Tibial nerve (tissue), 4 donors: ENCODE measurements at regions not wholly inside any gene's neighbourhood (a gene's known extent, or its start where the extent isn't known, plus 50 kb on each side); places are given as distances from the start of the nearest gene placed in this dataset.

Experiments used
- CTCF ChIP-seq, 5 experiments: fragments of 200-600 bp in 3 of 5; fragments of 450-650 bp in 2 of 5; sonication (generic) in 3 of 5; IDR thresholded peaks; one replicate each; pipeline ENCODE4 v1.5.1; 2016 to 2019; ENCODE audit warnings: antibody characterized with exemption in 5 of 5, mild to moderate bottlenecking in 3 of 5, moderate library complexity in 2 of 5
- EP300 ChIP-seq, 2 donors: sonication (generic); formaldehyde crosslinking; IDR thresholded peaks; one replicate each; pipeline ENCODE4 v1.6.1; 2017; ENCODE audit warnings: antibody characterized with exemption in 2 of 2, mild to moderate bottlenecking in 1 of 2
- POLR2A ChIP-seq, 2 donors: fragments of 450-650 bp; IDR thresholded peaks; one replicate each; pipeline ENCODE4 v1.6.1; 2017; ENCODE audit warnings: antibody characterized with exemption in 2 of 2, mild to moderate bottlenecking in 2 of 2, moderate library complexity in 2 of 2

GRCh38 chr4:72714482-72715279, 145.7 kb upstream of the ADAMTS3 start:
- TF ChIP-seq CTCF (IDR thresholded peaks at IDR 0.05) (no peak), POLR2A (IDR thresholded peaks at IDR 0.05) (no peak), EP300 (IDR thresholded peaks at IDR 0.05) (no peak)
